ENCODE measurements at regions not wholly inside any gene's neighbourhood (a gene's known extent, or its start where the extent isn't known, plus 50 kb on each side); places are given as distances from the start of the nearest gene placed in this dataset.

GRCh38 chr16:82226327-82226726 lies 56.3 kb upstream of the MPHOSPH6 start:
- no peak overlapping the region for H3K27ac ChIP-seq (ENCODE audit: low read depth in 1 of 2, low read length in 2 of 2)
- CTCF ChIA-PET: no interaction called here
- H3K27me3 ChIP-seq (ENCODE audit: control insufficient read depth in 1 of 2, insufficient read depth in 2 of 2, low read length in 2 of 2): no peaks in the 10 kb centered on the region
- intact Hi-C loops (cut with DNase I, micrococcal nuclease): no loop called here
- H3K9me3 ChIP-seq (ENCODE audit: control insufficient read depth in 1 of 2, insufficient read depth in 1 of 2, low read length in 2 of 2): no peaks in the 10 kb centered on the region
- Mint-ChIP-seq H3K36me3 (ENCODE audit: low read depth) (no peaks in the 10 kb centered on the region), H3K27ac (no peak overlapping the region), H3K4me1 (ENCODE audit: low read depth) (no peaks in the 10 kb centered on the region), H3K9me3 (no peaks in the 10 kb centered on the region), H3K27me3 (peaks cover 22% of the 10 kb centered on the region), H3K4me3 (no peak overlapping the region)
- TF ChIP-seq CTCF (IDR thresholded peaks at IDR 0.05): no peak
- no peaks in the 10 kb centered on the region for H3K4me1 ChIP-seq (ENCODE audit: insufficient read depth, low read length)
- no peak for ATAC-seq (ENCODE audit: poor library complexity)
- DNase-seq: no peak
- POLR2A ChIA-PET: interaction anchor here (0.6 kb wide), 1 partner anchor 9 kb away, joined by 4 read pairs; no protein-coding TSS in a partner anchor
- no peaks in the 10 kb centered on the region for H3K36me3 ChIP-seq (ENCODE audit: insufficient read depth, low read length)
- no peak overlapping the region for H3K4me3 ChIP-seq (ENCODE audit: low read length)

GRCh38 chr16:82224821-82225220 lies 54.8 kb upstream of the MPHOSPH6 start:
- no peaks in the 10 kb centered on the region for H3K9me3 ChIP-seq (ENCODE audit: control insufficient read depth in 1 of 2, insufficient read depth in 1 of 2, low read length in 2 of 2)
- DNase-seq: no peak
- H3K27me3 ChIP-seq (ENCODE audit: control insufficient read depth in 1 of 2, insufficient read depth in 2 of 2, low read length in 2 of 2): no peaks in the 10 kb centered on the region
- H3K27me3 Mint-ChIP-seq: peaks cover 16% of the 10 kb centered on the region
- H3K4me1 Mint-ChIP-seq (ENCODE audit: low read depth): no peaks in the 10 kb centered on the region
- H3K9me3 Mint-ChIP-seq: no peaks in the 10 kb centered on the region
- H3K4me3 Mint-ChIP-seq: no peak overlapping the region
- H3K27ac ChIP-seq (ENCODE audit: low read depth in 1 of 2, low read length in 2 of 2): no peak overlapping the region
- TF ChIP-seq CTCF (IDR thresholded peaks at IDR 0.05): no peak
- H3K4me1 ChIP-seq (ENCODE audit: insufficient read depth, low read length): no peaks in the 10 kb centered on the region
- no peaks in the 10 kb centered on the region for H3K36me3 ChIP-seq (ENCODE audit: insufficient read depth, low read length)
- intact Hi-C loops (cut with DNase I, micrococcal nuclease): no loop called here
- no peak overlapping the region for H3K4me3 ChIP-seq (ENCODE audit: low read length)
- POLR2A ChIA-PET: no interaction called here
- ATAC-seq (ENCODE audit: poor library complexity): no peak
- CTCF ChIA-PET: no interaction called here
- no peaks in the 10 kb centered on the region for H3K36me3 Mint-ChIP-seq (ENCODE audit: low read depth)
- no peak overlapping the region for H3K27ac Mint-ChIP-seq

- DNase-seq (no peak), ATAC-seq (ENCODE audit: poor library complexity) (no peak)
- Histone ChIP-seq H3K27ac (ENCODE audit: low read depth in 1 of 2, low read length in 2 of 2) (no peak overlapping the region), H3K27me3 (ENCODE audit: control insufficient read depth in 1 of 2, insufficient read depth in 2 of 2, low read length in 2 of 2) (no peaks in the 10 kb centered on the region), H3K36me3 (ENCODE audit: insufficient read depth, low read length) (no peaks in the 10 kb centered on the region), H3K9me3 (ENCODE audit: control insufficient read depth in 1 of 2, insufficient read depth in 1 of 2, low read length in 2 of 2) (no peaks in the 10 kb centered on the region), H3K4me3 (ENCODE audit: low read length) (no peak overlapping the region), H3K4me1 (ENCODE audit: insufficient read depth, low read length) (no peaks in the 10 kb centered on the region)
- Mint-ChIP-seq H3K4me3 (no peak overlapping the region), H3K36me3 (ENCODE audit: low read depth) (no peaks in the 10 kb centered on the region), H3K9me3 (no peaks in the 10 kb centered on the region), H3K27ac (no peak overlapping the region), H3K4me1 (ENCODE audit: low read depth) (no peaks in the 10 kb centered on the region), H3K27me3 (peaks cover 4% of the 10 kb centered on the region)
- ChIA-PET CTCF (no interaction called here), POLR2A (no interaction called here)
- intact Hi-C loops (cut with DNase I, micrococcal nuclease): no loop called here
- no peak for TF ChIP-seq CTCF (IDR thresholded peaks at IDR 0.05)
Measured at GRCh38 chr16:82220541-82220940, 50.5 kb upstream of the MPHOSPH6 start.
